Fibroblast of skin of right quadriceps (primary cell): ENCODE measurements at regions not wholly inside any gene's neighbourhood (a gene's known extent, or its start where the extent isn't known, plus 50 kb on each side); places are given as distances from the start of the nearest gene placed in this dataset.

Experiments
- DNase-seq: peaks from one replicate; pipeline ENCODE4 v3.0.0-alpha.2; 2013

- DNase-seq, result no peak
These were observed 72.3 kb upstream of the MGMT start for GRCh38 chr10:129394518-129395328.

DNA sequence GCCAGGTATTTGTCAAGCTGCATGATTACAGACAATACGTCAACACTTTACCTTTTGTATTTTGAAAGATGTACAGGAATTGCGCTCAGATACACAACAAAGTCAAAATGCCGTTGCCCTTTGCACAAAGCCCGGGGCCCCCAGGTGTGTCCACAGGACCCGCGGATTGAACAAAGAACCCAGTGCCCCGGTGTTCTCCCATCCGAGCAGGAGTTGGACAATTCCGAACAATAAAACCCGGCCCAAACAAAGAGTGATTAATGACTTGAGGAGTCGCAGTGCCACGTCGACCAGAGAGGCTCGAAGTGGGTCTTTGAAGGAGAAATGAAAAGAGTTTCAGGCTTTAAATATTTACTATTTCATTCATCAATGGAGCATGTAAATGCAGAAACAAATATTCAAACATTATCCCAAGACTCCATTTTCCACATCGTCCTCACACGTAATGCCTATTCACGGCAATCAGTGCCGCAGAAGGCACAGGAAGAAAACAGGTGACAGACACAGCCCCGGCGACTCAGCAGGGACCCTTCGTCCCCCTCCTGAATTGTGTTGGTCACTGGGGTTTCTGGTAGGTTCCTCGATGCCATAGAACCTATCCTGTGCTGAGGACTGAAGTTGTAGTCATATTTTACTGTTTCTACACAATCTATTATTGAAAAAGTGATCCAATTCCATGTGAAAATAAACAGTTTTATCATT lies 70.9 kb upstream of the MGMT start:
- DNase-seq, result no peak

DNA sequence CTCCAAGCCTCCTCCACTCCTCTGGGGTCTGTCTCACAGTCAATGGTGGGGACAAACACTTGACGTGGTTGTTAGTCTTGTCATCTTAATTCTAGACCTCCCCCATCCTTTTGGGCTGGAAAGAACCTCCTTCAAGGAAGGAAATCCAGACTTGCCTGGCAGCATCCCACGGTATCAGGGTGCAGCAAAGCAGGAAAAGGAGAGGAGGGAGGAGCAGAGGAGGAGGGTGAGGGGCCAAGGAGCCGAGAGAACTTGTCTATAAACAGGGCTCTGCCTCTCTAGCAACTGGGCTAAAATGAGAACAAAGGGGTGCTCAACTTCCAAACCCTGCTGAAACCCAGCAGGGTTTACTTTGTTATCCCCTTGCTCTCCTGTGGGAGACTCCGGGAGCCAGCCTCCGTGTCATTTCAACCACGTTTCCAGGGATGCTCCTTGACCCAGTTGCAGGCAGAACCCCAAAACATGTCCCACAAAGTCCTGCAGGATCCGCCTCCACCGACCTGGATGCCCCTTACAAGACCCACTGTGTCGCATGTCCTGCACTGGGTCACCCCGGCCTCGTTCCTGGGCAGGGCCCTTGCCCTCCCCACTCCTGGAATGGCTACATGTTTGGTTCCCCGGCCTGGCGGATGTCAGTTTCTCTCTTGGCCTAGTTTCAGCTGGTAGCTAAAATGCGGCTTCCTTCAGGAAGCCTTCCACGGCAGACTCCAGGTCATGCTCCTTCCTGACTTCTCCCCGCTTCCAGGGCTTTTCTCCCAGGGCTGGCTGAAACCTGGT lies 69.7 kb upstream of the MGMT start:
- DNase-seq, result no peak

DNA sequence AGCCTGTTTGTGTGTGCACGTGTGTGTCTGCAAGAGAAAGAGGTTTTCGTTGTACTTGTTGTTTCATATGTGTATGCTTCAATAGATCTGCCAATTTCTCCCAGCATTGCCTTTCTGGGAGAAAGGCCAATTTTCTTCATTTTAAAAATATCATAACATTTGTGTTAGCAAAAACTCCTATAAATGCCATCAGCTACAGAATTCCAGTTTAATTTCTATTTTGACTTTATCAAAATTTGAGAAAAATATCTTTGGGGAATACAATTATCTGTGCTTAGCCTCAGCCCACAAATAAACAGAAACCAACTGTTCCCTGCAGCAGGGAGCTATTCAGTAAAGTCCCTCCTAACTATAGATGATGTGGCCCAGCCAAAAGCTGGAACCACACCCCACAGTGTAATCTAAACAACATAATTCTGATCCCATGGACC lies 68.3 kb upstream of the MGMT start:
- no peak for DNase-seq

DNA sequence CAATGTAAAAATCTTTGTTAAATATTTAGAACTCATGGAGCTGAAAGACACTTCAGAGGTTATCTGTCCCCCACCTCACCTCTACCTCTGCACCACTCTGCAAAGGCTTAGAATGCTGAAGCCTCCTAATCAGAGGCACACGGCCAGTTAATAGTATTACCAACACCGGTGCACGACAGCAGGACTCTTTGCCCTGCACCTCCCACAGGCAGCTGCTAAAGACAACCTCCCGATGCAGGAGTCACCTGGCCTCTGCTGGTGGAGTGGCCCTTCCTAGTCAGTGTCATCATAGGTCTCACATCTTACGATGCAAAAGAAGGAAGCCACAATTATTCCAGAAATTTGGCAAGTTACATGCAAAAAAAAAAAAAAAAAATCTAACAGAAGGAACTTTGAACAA lies 66.6 kb upstream of the MGMT start:
- no peak for DNase-seq

DNA sequence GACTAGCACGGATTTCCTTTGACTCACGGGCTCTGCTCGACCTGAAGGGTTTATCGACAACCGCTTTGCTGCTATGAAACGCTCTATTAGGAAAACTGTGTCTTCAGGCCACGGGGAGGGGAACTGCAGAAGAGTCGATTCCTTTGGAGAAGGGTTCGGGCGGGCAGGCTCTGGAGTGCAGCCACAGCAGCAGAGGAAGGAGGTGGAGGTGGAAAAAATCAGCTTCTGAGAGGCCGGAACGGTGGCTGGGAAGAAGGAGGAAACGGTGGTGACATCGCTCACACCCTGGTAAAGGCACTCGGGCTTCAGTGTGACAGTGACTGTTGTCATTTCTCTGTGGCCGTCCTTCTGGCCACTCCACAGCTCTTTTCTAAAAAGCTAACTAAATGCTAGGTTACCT lies 64.6 kb upstream of the MGMT start:
- DNase-seq, result no peak

DNA sequence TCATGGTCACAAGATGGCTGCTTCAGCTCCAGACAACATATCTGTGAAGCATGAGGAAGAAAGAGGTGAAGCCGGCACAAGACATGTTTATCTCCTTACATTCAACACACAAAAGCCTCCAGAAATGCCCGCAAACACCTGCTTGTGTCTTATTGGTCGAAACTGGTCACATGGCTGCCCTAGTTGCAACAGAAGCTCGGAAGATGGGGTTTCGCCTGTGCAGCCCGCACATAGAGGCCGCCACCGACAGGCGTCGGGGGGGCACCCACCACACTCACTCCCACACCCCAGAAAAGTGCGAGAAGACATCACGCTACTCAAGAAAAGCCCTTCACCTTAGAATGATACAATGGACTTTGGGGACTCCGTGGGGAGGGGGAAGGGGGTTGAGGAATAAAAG lies 63.0 kb upstream of the MGMT start:
- no peak for DNase-seq

DNA sequence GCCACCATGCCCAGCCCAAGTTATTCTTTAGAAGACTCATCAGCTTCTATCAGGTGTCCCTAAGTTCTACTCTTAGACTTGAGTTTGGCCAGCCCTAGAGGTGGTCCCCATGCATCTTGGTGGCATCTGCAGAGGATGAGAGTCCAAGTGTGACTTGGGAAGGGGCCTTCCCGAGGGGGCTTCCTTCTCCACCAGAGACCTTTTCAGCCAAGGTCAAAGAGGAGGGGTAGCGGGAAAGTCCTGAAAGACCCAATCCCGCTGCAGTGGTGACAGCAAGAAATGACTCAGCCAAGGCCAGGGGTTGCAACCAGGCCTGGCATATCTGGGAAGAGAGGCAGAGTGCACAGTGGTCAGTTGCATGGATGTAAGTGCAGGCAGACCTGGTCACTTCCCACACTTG lies 61.7 kb upstream of the MGMT start:
- DNase-seq, result no peak

GRCh38 chr10:129410688-129411392 lies 56.2 kb upstream of the MGMT start:
- DNase-seq, result no peak

DNA sequence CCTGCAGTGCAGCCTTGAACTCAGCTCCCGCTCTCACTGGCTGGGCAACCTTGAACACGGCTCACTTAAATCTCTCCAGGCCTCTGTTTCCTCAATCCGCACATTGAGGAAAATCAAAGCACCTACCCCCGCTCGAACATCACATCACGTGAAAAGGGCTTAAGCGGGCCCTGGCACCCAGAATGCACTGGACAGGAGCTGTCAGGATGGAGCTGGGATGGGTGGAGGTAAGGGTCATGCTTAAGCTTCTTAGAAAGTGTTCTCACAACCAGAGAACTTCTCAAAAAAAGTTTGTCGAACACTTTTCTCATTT lies 55.7 kb upstream of the MGMT start:
- DNase-seq, result no peak

- no peak for DNase-seq
These were observed 55.3 kb upstream of the MGMT start for GRCh38 chr10:129411772-129412171.

DNA sequence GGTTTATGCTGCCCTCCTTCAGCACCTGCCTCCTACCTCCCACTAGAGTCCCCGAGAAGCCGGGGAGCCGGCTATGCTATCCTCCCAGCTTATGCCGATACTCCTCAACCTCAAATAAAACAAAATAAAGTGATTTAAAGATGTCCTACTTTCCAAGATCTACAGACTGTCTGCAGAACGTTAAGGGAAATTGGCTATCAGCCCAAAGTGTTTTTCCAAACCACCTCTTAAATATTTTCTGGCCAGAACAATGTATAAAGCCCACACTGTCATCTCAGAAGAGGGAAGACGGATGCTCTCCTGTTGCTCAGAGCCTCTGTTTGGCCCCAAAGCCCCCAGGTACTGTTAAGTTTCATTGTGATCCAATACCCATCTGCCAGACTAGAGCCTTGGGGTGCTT lies 54.0 kb upstream of the MGMT start:
- no peak for DNase-seq

GRCh38 chr10:129415215-129416140 lies 51.6 kb upstream of the MGMT start:
- no peak for DNase-seq

- no peak for DNase-seq
These were observed 50.9 kb upstream of the MGMT start for GRCh38 chr10:129416155-129416554.

GRCh38 chr10:129416956-129417765 lies 49.9 kb upstream of the MGMT start:
- no peak for DNase-seq
